ENCODE measurements at regions not wholly inside any gene's neighbourhood (a gene's known extent, or its start where the extent isn't known, plus 50 kb on each side); places are given as distances from the start of the nearest gene placed in this dataset.

- no peak for DNase-seq
- in situ Hi-C loops (cut with HindIII; ENCODE audit: low pct_ligation_motif_present, low pct_unique_long_range_greater_than_20kb, low sequenced_read_pairs), result no loop called here
Observed at GRCh38 chr10:128384831-128385230, 258.6 kb upstream of the MKI67 start.

- in situ Hi-C loops (cut with HindIII; ENCODE audit: low pct_ligation_motif_present, low pct_unique_long_range_greater_than_20kb, low sequenced_read_pairs), result no loop called here
- DNase-seq, result no peak
Observed at GRCh38 chr10:128386231-128386630, 260.0 kb upstream of the MKI67 start.

GRCh38 chr10:128386816-128387604 is 260.8 kb upstream of the MKI67 start:
- in situ Hi-C loops (cut with HindIII; ENCODE audit: low pct_ligation_motif_present, low pct_unique_long_range_greater_than_20kb, low sequenced_read_pairs), result no loop called here
- no peak for DNase-seq

GRCh38 chr10:128390596-128390995 is 264.4 kb upstream of the MKI67 start:
- in situ Hi-C loops (cut with HindIII; ENCODE audit: low pct_ligation_motif_present, low pct_unique_long_range_greater_than_20kb, low sequenced_read_pairs), result no loop called here
- no peak for DNase-seq

GRCh38 chr10:128393546-128393945 is 267.3 kb upstream of the MKI67 start:
- in situ Hi-C loops (cut with HindIII; ENCODE audit: low pct_ligation_motif_present, low pct_unique_long_range_greater_than_20kb, low sequenced_read_pairs), result no loop called here
- no peak for DNase-seq

GRCh38 chr10:128398118-128398517 is 271.9 kb upstream of the MKI67 start:
- in situ Hi-C loops (cut with HindIII; ENCODE audit: low pct_ligation_motif_present, low pct_unique_long_range_greater_than_20kb, low sequenced_read_pairs), result no loop called here
- no peak for DNase-seq

GRCh38 chr10:128398999-128399398 is 272.8 kb upstream of the MKI67 start:
- no peak for DNase-seq
- in situ Hi-C loops (cut with HindIII; ENCODE audit: low pct_ligation_motif_present, low pct_unique_long_range_greater_than_20kb, low sequenced_read_pairs), result no loop called here

DNA sequence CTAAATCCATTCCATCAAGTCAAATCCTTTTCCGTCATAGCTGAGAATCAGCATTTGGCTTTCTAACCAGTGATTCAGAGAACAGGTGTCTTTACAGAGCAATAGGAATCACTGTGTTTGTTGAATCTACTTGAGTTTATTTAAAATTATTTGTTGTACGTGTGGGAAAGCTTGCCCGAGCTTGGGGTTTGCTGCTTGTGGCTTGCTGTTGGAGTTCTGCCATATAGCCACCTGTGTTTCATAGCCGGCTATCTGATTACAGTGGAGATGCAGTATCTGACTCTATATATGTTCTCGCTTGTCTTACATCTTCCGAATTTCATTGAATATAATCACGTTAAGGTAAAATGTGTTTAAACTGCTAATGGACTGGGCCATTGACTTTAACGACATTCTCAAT is 274.3 kb upstream of the MKI67 start:
- in situ Hi-C loops (cut with HindIII; ENCODE audit: low pct_ligation_motif_present, low pct_unique_long_range_greater_than_20kb, low sequenced_read_pairs), result no loop called here

GRCh38 chr10:128405450-128405849 is 279.2 kb upstream of the MKI67 start:
- no peak for DNase-seq
- in situ Hi-C loops (cut with HindIII; ENCODE audit: low pct_ligation_motif_present, low pct_unique_long_range_greater_than_20kb, low sequenced_read_pairs), result no loop called here

More for the DNA sequence above, 274.3 kb upstream of the MKI67 start:
- no peak for DNase-seq

DNA sequence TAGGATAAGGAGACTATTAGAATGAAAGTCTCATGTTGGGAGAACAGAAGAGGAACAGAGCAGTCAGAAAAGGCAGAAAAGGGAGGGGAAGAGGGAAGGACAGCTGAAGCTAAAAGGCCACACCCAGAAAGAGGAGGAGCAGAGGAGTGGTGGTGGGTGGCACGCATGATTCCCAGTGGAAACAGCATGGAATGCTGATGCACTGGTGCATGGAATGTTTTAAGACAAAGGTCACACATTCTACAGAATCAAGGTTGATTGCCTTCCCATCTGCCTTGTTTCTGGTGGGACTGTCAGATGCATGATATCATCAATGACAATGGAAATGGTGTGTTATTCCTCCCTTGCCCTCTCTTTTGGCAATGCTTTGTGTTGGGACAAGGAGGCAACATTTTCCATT is 285.4 kb upstream of the MKI67 start:
- DNase-seq, result no peak
- in situ Hi-C loops (cut with HindIII; ENCODE audit: low pct_ligation_motif_present, low pct_unique_long_range_greater_than_20kb, low sequenced_read_pairs), result no loop called here

GRCh38 chr10:128414568-128414967 is 288.3 kb upstream of the MKI67 start:
- in situ Hi-C loops (cut with HindIII; ENCODE audit: low pct_ligation_motif_present, low pct_unique_long_range_greater_than_20kb, low sequenced_read_pairs), result no loop called here
- no peak for DNase-seq

- in situ Hi-C loops (cut with HindIII; ENCODE audit: low pct_ligation_motif_present, low pct_unique_long_range_greater_than_20kb, low sequenced_read_pairs), result no loop called here
- DNase-seq, result no peak
Observed at GRCh38 chr10:128416231-128416630, 290.0 kb upstream of the MKI67 start.

DNA sequence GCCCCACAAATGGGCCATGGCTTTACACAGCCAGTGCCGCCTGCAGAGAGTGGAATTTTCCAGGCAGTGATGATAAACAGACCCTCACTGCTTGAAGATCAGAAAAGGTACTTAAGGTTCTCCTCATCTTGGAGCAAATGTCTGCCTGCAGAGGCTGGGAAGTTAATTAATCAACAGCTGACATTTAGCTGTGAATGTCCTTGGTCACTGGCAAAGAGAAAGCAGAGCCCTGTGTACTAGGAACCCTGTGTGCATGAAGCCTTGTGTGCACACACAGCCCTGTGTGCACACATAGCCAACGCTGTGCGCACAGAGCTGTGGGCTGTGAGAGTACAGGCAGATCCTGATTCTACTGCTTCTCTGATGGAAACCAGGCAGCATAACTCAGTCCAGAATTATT is 291.6 kb upstream of the MKI67 start:
- DNase-seq, result no peak
- in situ Hi-C loops (cut with HindIII; ENCODE audit: low pct_ligation_motif_present, low pct_unique_long_range_greater_than_20kb, low sequenced_read_pairs), result no loop called here

DNA sequence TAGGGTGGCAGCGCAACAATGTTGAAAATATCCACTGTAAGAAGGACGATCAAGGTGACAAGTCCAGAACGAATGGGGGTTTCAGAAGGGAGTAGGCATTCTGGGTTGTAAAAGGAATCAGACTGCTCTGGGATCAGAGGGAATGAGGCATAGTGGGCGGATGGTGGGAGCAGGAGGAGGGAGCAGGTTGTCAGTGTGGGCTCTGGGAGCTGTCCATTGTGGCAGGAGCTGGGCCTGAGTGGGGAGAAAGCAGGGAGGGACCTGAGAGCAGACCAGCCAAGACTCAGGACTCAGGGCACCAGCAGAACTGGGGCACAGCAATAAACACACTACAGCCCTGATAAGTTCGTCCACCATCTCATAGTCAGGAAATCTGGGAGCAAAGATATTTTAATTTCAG is 292.6 kb upstream of the MKI67 start:
- DNase-seq, result no peak
- in situ Hi-C loops (cut with HindIII; ENCODE audit: low pct_ligation_motif_present, low pct_unique_long_range_greater_than_20kb, low sequenced_read_pairs), result no loop called here

GRCh38 chr10:128419466-128420019 is 293.3 kb upstream of the MKI67 start:
- in situ Hi-C loops (cut with HindIII; ENCODE audit: low pct_ligation_motif_present, low pct_unique_long_range_greater_than_20kb, low sequenced_read_pairs), result no loop called here
- peak; percentile 23 for DNase-seq

DNA sequence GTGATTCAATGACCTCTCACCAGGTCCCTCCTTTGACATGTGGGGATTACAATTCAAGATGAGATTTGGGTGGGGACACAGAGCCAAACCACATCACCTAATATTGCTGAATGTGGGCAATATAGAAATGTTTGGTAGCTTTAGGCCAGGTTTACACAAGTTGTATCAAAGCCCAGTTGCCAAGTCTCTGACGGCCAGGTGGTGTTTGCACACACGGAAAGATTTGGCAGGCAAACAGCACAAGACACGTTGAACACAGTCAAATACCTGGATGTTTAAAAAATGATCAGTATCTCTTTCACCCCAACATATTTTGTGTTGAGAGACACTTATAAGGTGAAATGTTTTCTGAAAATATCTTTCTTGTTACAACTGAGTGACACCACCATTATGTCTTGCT is 294.4 kb upstream of the MKI67 start:
- in situ Hi-C loops (cut with HindIII; ENCODE audit: low pct_ligation_motif_present, low pct_unique_long_range_greater_than_20kb, low sequenced_read_pairs), result no loop called here

GRCh38 chr10:128421371-128422160 is 295.3 kb upstream of the MKI67 start:
- in situ Hi-C loops (cut with HindIII; ENCODE audit: low pct_ligation_motif_present, low pct_unique_long_range_greater_than_20kb, low sequenced_read_pairs), result no loop called here
- DNase-seq, result no peak

More for the DNA sequence above, 294.4 kb upstream of the MKI67 start:
- DNase-seq, result no peak

GRCh38 chr10:128422190-128422589 is 296.0 kb upstream of the MKI67 start:
- no peak for DNase-seq
- in situ Hi-C loops (cut with HindIII; ENCODE audit: low pct_ligation_motif_present, low pct_unique_long_range_greater_than_20kb, low sequenced_read_pairs), result no loop called here

GRCh38 chr10:128422999-128423398 is 296.8 kb upstream of the MKI67 start:
- no peak for DNase-seq
- in situ Hi-C loops (cut with HindIII; ENCODE audit: low pct_ligation_motif_present, low pct_unique_long_range_greater_than_20kb, low sequenced_read_pairs), result no loop called here

DNA sequence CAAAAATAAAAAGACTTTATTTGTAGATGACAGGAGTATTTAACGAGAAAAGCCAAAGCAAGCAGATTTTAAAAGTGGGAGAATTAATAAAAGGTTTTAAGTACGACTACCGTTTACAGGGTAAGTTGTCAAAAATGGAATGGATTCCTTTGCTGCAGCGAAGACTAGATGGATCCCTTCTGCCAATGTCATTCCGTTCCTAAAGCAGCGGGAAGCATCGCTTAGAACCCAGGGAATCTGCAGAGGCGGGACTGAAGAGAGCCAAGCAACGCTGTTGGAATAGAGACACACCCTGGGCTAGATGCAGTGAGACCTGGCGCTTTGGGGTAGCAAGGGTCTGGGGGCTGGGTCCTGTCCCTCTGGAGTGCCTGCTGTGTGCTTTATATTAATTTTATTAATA is 303.1 kb upstream of the MKI67 start:
- in situ Hi-C loops (cut with HindIII; ENCODE audit: low pct_ligation_motif_present, low pct_unique_long_range_greater_than_20kb, low sequenced_read_pairs), result no loop called here
- DNase-seq, result no peak
